ENCODE measurements at regions not wholly inside any gene's neighbourhood (a gene's known extent, or its start where the extent isn't known, plus 50 kb on each side); places are given as distances from the start of the nearest gene placed in this dataset.

DNA sequence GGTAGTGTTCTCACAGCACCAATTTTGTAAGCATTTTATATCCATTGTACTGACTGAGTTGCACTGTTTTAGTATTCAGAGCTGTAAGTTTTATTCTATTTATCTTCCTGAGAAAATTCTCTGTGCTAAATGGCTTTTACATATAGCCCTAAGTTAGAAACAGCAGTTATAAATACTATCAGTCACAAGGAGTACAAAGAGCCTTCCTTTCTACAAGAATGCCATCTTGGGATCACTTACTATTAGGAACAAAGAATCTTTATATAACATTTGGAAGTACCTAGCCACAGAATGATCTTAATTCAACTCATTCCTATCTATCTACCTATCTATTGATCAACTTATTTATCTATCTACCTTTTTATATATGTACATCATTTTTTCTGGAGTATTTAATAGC is 423.9 kb upstream of the RGS18 start:
- Histone ChIP-seq H3K4me3 (no peak overlapping the region), H3K27me3 (no peaks in the 10 kb centered on the region), H3K36me3 (no peaks in the 10 kb centered on the region), H3K27ac (no peak overlapping the region), H3K4me1 (no peaks in the 10 kb centered on the region), H3K9me3 (no peaks in the 10 kb centered on the region)
- DNase-seq (ENCODE audit: low spot score) = no peak
- TF ChIP-seq, protein P1, sequence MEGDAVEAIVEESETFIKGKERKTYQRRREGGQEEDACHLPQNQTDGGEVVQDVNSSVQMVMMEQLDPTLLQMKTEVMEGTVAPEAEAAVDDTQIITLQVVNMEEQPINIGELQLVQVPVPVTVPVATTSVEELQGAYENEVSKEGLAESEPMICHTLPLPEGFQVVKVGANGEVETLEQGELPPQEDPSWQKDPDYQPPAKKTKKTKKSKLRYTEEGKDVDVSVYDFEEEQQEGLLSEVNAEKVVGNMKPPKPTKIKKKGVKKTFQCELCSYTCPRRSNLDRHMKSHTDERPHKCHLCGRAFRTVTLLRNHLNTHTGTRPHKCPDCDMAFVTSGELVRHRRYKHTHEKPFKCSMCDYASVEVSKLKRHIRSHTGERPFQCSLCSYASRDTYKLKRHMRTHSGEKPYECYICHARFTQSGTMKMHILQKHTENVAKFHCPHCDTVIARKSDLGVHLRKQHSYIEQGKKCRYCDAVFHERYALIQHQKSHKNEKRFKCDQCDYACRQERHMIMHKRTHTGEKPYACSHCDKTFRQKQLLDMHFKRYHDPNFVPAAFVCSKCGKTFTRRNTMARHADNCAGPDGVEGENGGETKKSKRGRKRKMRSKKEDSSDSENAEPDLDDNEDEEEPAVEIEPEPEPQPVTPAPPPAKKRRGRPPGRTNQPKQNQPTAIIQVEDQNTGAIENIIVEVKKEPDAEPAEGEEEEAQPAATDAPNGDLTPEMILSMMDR (IDR thresholded peaks at IDR 0.05) = no peak

DNA sequence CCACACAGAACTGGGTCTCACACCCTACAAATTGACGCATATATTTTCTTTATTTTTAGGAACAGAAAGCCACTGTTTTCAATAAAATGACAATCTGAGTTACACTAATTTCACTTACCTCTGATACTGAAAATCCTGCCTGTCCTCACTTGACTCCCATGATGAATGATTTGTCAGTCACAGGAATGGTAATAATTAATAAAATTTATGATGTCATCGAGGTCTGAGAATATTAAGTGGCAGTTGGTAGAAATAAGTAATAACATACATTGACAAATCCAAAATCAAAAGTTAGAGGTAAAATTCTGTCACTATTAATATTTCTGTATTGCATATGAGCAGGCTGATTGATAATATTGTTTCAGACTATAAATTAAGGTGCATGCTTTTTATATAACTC is 418.7 kb upstream of the RGS18 start:
- no peaks in the 10 kb centered on the region for H3K27me3 ChIP-seq
- no peaks in the 10 kb centered on the region for H3K9me3 ChIP-seq
- DNase-seq (ENCODE audit: low spot score) = no peak
- TF ChIP-seq, protein P1 (IDR thresholded peaks at IDR 0.05) = no peak
- no peaks in the 10 kb centered on the region for H3K4me1 ChIP-seq
- H3K4me3 ChIP-seq = no peak overlapping the region
- H3K36me3 ChIP-seq = no peaks in the 10 kb centered on the region
- H3K27ac ChIP-seq = no peak overlapping the region

DNA sequence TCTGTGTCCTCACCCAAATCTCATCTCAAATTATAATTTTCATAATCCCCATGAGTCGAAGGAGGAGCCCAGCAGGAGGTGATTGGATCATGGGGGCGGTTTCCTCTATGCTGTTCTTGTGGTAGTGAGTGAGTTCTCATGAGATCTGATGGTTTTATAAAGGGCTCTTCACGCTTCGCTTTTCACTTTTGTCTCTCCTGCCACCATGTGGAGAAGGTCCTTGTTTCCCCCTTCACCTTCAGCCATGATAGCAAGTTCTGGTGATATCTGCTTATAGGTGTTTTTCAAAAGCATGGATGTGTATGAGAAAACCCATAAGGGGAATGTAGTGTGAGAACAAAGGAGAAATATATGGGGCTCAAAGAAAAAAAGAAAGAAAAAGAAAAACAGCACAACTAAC is 405.9 kb upstream of the RGS18 start:
- H3K27me3 ChIP-seq = no peaks in the 10 kb centered on the region
- H3K4me1 ChIP-seq = no peaks in the 10 kb centered on the region
- TF ChIP-seq, protein P1 (IDR thresholded peaks at IDR 0.05) = no peak
- H3K4me3 ChIP-seq = no peak overlapping the region
- H3K27ac ChIP-seq = no peak overlapping the region
- no peaks in the 10 kb centered on the region for H3K36me3 ChIP-seq
- H3K9me3 ChIP-seq = no peaks in the 10 kb centered on the region
- no peak for DNase-seq (ENCODE audit: low spot score)

DNA sequence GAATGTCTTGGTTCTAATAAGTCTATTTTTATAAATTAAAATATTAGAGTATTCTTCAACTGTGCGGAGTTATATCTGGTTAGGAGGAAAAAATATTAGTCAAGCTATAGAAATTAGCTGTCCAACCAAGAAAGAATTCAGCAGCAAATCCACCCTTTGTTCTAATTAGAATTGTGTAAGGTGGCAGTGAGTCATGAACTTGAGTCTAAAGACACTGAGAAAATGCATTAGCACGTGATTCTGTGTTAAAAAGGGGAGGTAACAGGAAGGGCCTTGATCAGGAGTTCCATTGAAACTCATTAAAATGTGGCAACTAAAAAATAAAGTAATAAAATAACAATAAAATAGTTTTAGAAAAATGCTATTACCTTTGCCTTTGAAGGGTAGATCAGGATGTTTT is 398.2 kb upstream of the RGS18 start:
- TF ChIP-seq, protein P1 (IDR thresholded peaks at IDR 0.05) = no peak
- Histone ChIP-seq H3K27me3 (no peaks in the 10 kb centered on the region), H3K4me1 (no peaks in the 10 kb centered on the region), H3K36me3 (no peaks in the 10 kb centered on the region), H3K27ac (no peak overlapping the region), H3K9me3 (no peaks in the 10 kb centered on the region), H3K4me3 (no peak overlapping the region)
- DNase-seq (ENCODE audit: low spot score) = no peak

DNA sequence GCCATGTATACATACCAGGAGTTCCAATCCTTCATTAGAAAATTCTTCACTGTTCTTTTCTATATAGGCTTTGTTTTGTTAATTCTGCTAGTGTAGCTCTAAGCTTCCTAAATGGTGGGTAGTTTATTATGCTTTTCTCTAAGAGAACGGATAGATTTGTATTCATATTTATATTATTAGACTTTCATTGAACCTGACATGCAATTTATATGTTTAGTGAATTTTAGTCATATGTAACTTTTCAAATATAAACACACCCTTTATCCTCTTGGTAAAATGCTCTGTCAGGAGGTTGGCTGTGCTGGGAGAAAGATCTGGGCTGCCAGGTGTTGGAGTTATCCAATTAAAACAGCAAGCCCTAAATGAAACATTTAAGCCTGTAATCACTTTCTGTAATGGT is 369.7 kb upstream of the RGS18 start:
- DNase-seq (ENCODE audit: low spot score) = no peak
- Histone ChIP-seq H3K4me3 (no peak overlapping the region), H3K27me3 (no peaks in the 10 kb centered on the region), H3K9me3 (peaks cover 0 to 4% of the 10 kb centered on the region in 2 donors), H3K27ac (no peak overlapping the region), H3K4me1 (no peaks in the 10 kb centered on the region), H3K36me3 (no peaks in the 10 kb centered on the region)
- TF ChIP-seq, protein P1 (IDR thresholded peaks at IDR 0.05) = no peak

DNA sequence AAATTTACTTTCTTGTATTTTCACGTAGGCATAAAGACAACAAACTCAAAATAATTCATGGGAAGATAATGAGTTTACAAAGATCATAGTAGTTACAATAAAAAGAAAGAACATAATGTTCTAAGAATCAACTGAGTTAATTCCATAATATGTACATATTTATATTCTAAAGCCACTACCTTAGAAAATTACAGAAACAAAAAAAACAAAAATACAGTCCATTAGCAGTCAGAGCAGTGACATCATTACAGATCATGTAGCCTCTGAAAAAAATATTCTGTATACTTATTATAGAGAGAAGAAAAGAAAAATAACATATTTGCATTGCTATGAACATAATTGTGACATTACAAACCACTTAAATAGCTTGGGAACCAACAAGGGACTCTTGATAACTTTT is 360.1 kb upstream of the RGS18 start:
- TF ChIP-seq, protein P1 (IDR thresholded peaks at IDR 0.05) = no peak
- Histone ChIP-seq H3K9me3 (no peaks in the 10 kb centered on the region), H3K4me1 (no peaks in the 10 kb centered on the region), H3K27ac (no peak overlapping the region), H3K27me3 (no peaks in the 10 kb centered on the region), H3K4me3 (no peak overlapping the region), H3K36me3 (no peaks in the 10 kb centered on the region)
- DNase-seq (ENCODE audit: low spot score) = no peak

Measured in right atrium auricular region (tissue), 2 donors.